HG02973 (cell line): ENCODE measurements at regions not wholly inside any gene's neighbourhood (a gene's known extent, or its start where the extent isn't known, plus 50 kb on each side); places are given as distances from the start of the nearest gene placed in this dataset.
"Not testable (repeated sequence)": the region's sequence is repeated elsewhere in the genome, so short reads cannot be mapped to it uniquely, and the experiment has no call there.

ENCODE experiments used
- ATAC-seq: cut with Tn5 transposase; IDR thresholded peaks from one replicate; pipeline ENCODE4 v1.9.1; 2021; ENCODE audit warnings: moderate library complexity; ENCODE audit not compliant: unreplicated experiment

DNA sequence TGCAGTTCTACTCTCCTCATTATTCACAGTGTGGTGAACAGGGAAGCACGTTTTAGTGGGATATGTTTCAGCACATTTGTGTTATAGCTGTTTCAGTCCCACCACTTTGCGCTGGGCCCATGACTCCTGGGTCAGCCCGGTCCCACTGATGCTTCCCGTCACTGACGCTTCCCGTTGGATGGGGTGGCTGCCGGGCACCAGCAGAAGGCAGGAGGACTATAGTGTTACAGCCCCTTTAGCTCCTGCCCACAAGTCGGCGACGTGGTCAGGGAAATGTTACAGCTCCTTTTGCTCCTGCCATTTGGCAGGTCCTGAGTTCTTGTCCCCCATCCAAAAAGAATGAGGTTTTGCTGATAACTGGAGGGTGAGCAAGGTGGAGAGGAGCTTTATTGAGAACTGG is 732.2 kb downstream of the NR4A2 start:
- no peak for ATAC-seq

DNA sequence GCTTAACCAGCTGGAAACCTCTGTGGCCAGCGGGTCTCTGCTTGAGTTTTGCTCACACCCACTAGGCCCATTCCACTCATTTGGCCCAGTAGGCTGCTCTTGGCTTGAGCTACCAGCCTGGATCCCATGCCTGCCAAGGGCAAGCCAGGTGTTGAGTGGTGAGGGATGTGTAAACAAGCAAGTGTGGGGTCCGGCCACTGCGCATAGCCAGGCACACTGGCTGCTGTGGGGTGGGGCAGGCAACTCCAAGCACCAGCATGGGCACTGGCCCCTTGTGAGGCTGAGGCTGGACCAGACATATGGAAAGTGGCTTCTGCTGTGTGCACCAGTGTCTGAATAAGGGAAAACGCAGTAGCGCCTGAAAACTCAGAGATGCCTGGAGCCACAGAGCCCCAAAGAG is 732.7 kb downstream of the NR4A2 start:
- no peak for ATAC-seq

DNA sequence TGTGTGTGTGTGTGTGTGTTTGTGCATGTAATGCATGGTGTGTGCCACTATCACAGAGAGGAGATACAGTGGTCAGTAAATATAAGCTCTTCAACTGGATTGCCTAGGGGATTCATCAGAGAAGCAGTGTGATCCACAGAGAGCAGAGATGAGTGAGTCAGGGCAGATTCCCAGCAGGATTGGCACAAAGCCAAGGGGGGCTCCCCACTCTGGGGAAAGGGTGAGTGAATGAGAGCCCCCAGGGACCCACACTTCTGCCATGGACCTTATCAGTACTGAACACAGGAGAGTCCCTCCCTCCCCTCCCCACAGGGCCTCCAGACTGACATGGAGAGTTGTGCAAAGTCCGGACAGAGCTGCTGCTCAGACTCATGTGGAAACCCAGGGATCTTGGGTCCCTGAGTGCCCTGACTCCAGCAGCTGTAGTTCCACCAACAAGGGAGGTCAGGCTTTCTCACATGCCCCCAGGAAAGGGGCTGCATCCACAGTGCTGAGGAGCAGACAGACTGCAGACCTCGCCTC is 748.8 kb downstream of the NR4A2 start:
- no peak for ATAC-seq

DNA sequence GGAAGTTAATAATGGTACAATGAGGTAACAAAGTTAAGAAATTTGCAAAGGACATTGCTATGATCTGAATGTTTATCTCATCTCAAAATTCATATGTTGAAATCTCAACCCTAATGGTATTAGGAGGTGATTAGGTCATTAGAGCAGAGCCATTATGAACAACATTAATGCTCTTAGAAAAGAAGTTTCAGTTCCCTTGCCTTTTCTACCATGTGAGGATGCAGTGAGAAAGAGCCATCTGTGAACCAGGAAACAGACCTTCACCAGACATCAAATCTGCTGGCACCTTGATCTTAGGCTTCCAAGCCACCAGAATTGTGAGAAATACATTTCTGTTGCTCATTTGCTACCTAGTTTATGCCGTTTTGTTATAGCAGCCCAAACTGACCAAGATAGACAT is 757.6 kb downstream of the NR4A2 start:
- ATAC-seq, result no peak

DNA sequence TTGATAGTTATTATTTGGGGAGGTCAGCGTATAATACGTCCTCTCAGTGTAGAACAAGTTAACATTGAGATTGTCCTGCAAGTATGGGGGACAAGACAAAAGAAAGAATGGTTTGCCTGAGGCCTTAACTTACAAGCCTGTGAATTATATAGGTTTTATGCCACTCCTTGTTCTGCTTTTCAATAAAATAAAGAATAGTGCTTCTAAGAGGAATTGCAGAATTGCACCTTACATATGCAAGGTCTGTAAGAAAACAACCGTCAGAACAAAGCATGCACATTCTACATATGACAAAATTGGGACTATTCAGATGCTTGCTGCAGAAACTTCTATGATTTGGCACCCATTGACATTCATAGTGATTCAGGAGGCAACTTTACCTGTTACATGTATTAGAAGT is 785.0 kb downstream of the NR4A2 start:
- no peak for ATAC-seq

DNA sequence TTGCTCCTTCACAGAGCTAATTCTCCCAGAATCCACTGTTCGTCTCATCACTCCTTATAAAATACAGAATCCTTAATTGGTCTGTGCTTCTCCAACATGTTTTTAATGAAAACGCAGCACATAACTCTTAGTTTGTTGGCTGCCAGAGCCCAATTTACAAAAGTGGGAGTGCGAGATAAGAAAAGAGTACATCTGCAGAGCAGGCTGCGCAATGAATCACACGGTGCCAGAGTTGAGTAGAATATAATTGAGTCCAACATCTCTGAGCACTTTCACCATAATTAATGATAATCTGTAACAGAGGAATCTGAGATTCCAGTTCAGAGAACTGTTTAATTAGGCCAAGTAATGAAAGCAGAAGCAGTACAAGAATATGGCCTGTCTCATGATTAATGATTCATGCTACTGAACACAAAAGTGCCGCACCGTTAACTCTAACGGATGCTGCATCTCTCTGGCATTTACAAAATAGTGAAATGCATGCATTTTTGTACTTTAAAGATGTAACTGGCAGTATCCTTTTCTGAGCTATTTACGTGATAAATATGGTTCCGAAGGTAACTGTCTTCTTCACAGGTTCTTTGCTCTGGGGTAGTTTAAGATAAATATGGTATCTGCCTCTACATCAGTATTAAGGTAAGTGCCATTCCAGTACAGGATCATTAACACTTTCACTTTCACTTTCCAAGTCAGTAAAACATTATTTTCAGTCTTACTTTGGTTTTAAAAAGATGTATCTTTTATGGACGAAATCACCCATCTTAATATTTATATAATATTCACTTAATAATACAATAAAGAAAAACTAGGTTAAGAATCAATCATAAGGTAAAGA is 785.6 kb downstream of the NR4A2 start:
- no peak for ATAC-seq

DNA sequence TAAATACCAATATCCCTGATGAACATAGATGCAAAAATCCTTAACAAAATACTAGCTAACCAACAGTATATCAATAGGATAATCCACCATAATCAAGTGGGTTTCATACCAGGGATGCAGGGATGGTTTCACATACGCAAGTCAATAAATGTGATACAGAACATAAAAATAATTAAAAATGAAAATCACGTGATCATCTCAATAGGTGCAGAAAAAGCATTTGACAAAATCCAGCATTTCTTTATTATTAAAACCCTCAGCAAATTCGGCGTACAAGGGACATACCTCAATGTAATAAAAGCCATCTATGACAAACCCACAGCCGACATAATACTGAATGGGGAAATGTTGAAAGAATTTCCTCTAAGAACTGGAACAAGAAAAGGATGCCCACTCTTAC is 793.5 kb downstream of the NR4A2 start:
- ATAC-seq, result not testable (repeated sequence)

DNA sequence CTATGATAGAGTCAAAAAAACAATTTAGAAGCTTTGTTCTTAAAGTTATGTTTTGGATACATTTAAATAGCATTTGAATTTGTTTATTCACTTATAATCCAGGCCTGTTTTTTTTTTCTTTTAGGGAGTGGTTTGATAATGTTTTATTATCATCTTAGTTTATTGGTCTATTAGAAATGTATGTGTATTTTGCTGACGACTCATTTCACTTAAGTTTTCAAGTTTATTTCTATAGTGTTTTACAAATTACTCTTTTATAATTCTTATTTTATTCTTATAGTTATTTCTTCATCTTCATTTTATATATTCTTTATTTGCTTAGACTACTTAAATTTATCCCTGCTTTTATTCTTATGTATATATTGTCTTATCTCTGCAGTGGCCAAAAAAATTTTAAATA is 804.5 kb downstream of the NR4A2 start:
- ATAC-seq, result no peak

DNA sequence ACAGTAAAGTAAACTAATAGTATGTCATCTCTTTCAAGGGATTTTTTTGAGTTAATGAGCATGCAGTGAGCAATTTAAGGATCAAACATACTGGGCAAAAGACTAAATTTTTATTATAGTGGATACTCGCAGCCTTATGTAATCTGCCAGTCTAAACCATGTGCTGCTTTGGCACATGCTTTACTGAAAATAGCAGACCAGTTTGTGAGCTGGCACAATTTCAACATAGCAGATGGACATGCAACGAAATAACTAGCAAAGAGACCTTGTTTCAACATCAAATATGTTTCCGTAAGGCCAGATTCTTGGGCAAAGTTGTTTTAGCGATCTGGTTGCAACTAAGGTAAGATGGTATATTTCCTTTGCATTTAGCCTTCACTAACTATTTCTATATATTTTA is 807.3 kb downstream of the NR4A2 start:
- ATAC-seq, result no peak

DNA sequence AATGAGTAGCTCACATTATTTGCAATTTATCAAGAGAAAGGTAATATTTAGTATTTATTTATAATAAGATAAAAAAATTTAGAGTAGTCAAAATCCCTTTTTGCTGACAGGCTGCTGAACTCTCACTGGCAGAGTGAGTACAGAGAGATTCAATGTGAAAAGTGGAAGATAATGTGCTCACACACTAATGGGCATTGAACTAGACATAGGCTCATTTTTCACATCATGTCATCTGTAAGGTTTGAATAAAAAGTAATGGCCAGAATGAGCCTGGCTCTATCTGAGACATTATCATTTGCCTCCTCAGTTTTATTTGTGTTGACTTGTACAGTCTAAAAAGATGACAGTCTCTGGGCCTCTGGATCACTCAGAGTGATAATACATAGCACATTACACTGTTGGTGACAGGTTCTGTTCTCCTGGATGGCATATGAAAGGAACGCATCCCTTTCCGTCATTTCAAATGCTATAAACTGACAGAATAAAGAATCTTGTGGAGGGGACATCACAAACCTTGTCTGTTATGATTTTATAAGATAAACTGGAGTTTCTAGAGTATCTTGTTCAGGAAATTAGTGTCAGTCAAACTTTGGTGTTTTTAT is 812.9 kb downstream of the NR4A2 start:
- no peak for ATAC-seq

DNA sequence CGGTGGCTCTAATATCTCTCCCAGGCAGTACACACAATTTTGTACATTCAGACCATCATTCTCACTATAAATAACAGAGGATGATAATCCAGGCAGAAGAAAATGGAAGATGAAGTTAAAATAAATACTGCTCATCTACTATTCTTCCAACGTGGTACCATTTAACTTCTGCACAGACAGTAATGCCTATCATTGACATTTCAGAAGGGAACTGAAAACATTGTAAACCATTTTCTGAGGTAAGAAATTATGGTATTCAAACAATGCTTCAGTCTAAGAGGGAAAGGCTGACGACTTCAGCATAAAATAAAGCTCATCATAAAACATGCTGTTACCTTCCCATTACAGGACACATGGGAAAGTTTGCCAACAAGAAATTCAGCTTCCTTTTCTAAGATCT is 814.4 kb downstream of the NR4A2 start:
- ATAC-seq, result no peak

DNA sequence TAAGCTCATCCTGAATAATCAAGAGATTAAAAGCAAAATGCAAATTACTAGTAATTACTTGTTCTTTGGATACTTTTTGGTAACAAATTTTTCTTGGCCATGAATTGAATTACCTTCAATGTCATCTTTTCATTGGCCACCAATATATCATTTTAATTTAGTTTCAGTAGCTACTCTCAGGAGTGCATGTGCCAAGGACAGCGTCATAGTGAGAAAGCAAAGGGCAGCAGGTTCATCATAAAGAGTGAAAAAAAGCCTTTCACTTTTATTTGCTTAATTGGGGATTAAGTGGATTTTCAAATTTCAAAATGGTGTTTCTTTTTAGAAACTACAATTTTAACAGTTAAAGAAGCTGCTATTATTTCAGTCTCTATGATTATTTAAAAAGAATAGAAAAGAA is 815.2 kb downstream of the NR4A2 start:
- no peak for ATAC-seq

DNA sequence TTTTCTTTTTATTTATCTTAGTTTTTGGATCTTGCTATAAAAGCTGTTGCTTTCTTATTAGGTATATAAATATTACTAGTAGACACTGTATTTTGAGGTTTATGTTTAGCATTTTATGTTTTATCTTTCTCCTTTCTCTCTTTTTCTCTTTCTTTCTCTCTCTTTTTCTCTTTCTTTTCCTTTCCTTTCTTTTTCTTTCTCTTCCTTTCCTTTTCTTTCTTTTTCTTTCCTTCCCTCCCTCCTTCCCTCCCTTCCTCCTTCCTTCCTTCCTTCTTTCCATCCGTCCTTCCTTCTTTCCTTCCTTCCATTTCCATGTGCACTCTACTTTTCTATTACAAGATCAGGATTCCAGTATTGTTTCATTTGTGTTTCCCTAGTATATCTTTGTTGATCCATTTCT is 814.8 kb downstream of the KCNJ3 start:
- ATAC-seq, result no peak

DNA sequence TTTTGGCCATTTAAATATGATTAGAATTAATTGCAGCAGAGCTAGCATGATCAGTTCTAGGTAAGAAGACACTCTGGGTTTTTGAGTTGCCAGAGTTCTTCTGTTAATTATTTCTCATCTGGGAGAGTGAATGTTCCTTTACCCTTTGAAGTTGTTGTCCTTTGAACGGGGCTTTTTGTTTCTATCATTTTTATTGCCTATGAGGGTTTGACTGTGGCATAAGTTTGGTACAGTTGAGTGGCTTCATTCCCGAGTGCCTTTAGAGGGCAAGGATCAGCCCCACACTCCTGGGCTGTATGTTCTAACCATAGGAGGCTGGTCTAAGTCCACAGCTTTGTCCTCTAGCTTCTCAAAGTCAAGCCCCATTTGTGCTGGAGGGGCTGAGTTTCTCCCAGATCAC is 804.3 kb downstream of the KCNJ3 start:
- ATAC-seq, result no peak

DNA sequence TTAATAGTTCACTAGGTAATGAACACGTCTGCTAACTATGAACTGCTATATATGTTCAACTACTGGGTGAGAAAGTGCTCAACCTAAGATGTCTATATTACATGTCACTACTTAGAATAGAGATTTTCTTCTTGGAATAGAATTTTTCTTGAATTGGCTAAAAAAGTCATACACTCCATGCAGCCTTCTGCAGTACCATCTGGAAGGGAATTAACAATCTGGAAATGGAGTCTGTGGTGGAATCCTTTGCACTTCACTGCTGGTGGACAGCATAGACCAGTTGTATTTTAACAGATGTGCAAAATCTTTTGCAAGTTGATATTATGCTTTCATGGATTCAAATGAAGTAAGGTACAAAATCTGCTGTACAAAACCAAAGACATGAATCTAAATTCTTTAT is 799.6 kb downstream of the KCNJ3 start:
- no peak for ATAC-seq

DNA sequence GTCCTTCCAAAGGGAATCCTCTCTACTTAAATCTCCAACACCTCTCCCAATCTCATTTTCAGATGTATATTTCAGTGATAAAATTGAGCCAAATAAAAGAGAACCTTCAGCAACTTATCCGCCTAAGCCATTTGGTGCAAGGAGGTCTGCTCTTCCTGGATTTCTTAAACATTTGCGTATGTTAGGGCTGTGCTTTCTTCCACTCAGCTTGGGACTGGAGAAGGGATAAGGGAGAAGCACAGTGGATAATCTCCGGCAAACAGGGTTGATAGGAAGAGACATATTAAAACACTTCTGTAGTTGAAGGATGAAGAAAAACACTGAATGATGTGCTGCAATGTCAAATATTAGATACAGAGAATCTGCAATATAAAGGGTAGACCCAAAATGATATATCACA is 796.2 kb downstream of the KCNJ3 start:
- ATAC-seq, result no peak

DNA sequence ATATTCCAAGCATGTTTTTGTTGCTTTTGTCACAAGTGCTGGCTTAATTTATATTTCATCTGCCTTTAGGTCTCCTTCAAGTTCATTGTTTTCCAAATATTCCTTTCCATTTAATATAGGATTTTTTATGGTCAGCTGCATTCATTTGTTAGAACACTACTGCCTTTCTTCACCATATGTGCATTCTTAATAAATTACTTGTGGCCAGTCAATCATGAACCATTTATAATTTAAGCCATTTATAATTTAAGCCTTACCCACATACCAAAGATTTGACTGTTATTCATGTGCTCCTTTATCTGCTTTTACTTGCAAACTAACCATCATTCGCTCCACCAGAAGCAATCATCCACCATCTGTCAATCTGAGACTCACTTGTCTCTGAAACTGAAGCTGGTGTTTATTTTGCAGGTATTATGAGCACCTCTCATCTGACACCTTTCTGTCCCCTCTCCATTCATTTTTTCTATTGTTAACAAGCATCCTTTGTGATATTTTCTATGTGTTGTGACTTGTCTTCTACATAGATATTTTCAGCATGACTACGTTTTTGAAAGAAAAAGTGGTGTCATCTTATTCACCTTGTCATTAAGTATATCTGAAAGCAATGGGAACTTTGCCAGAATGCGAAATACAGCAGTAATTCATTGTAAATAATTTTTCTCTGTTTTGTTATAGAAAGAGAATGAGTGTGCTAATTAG is 786.8 kb downstream of the KCNJ3 start:
- no peak for ATAC-seq

DNA sequence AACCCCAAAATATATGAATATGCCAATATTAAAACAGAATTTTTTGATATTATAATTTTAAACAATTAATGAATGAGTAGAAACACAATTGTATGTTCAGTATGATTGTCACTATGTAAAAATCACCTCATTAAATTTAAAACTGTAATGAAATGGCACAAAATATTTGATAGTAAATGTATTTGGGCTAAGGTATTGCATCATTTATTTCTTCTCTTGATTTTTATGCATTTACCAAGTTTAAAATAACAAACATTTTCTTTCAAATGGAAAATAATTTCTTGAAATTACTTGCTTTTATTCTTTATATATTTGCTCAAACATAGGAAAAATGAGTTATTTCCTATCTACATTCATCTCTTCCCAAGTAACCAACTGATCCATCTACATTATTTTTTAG is 782.6 kb downstream of the KCNJ3 start:
- ATAC-seq, result no peak

DNA sequence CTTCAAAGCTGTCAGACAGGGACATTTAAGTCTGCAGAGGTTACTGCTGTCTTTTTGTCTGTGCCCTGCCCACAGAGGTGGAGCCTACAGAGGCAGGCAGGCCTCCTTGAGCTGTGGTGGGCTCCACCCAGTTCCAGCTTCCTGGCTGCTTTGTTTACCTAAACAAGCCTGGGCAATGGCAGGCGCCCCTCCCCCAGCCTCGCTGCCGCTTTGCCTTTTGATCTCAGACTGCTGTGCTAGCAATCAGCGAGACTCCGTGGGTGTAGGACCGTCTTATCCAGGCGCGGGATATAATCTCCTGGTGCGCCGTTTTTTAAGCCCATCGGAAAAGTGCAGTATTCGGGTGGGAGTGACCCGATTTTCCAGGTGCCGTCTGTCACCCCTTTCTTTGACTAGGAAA is 773.5 kb downstream of the KCNJ3 start:
- not testable (repeated sequence) for ATAC-seq

DNA sequence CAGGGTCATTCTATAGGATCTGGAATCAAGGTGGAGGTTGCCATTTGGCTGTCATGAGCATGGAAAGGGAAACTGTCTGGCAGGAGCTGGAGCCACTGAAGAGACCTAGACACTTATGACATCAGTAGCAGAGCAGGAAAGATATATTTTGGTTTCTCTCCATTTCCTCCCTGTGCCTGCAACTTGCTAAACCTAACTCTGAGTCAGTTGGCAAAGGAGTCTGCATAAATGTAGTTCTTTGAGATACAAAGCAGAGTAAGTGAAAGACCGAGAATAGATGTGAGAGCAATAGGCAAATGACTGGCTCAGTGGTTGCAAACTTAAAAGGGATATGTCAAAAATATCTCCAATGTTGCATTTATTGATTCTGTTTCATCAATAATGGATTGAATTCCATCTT is 757.7 kb downstream of the KCNJ3 start:
- ATAC-seq, result no peak

DNA sequence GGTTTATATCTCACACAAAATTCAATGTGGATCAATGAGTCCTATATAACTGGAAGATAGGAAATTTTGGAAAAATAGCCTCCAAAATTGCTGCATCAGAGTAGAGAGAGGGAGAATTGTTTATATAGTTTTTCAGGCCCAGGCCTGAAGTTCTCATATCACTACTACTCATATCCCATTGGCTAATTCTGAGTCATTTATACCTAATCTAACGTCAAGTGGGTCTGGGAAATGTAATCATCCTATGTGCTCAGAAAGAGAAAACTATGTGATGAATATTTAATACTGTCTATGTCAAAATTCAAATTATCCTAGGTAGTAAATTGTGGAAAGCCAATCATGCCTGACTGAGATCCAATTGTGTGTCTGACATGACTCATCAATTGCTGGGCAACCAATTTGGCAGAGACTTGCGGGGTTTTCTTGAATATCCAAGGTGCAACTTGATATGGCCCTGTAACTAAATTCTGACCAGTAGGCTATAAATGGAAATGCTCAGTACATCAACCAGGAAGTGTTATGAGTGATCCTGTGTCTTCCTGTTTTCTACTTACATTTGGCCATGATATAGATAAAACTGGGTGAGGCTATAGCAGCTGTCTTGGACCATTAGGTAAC is 744.4 kb downstream of the KCNJ3 start:
- ATAC-seq, result no peak

DNA sequence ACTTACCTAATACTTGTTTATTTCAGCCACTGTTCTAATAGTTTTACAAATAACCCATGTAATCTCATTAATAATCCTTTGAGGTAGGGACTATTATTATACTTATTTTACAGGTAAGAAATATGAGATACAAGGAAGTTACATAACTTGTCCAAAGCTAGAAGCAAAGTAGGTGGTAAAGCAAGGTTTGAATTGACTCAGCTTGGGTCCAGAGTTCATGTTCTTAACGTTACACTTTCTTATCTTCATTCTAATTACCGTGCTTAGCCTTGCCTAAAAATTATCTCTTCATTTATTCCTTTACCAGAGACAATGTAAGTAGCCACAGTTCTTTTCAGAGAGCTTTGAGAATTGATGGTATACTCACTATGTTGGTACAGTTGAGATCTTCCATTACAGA is 743.6 kb downstream of the KCNJ3 start:
- ATAC-seq, result no peak
